ENCODE measurements at regions not wholly inside any gene's neighbourhood (a gene's known extent, or its start where the extent isn't known, plus 50 kb on each side); places are given as distances from the start of the nearest gene placed in this dataset.

DNA sequence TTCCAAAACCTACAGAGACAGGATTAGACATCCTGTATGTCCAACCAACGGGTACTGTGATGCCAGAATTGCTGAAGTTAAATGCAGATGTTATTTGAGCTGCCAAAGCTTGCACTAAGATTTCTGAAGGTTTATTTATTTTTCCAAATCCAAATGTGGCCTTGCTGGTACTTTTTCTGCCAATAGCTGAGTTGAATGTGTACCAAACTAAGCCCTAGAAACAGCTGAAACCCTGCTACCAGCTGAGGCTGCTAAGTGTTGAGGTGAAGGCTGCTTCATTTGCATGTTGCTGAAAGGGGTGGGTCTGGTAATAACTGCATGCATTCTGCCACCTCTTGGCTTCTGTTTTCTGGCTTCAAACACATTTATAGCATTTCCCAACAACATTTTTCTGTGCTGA is 366.5 kb downstream of the FAT4 start:
- Histone ChIP-seq H3K4me1 (peaks cover 0 to 4% (median 0%) of the 10 kb centered on the region in 4 donors), H3K27me3 (no peaks in the 10 kb centered on the region), H3K36me3 (no peaks in the 10 kb centered on the region), H3K4me3 (peak overlapping the region; percentile 14 to 39), H3K27ac (peak overlapping the region in 1 of 2 donors; percentile 18), H3K9me3 (no peaks in the 10 kb centered on the region)
- intact Hi-C loops (cut with DNase I; ENCODE audit: low total_unique reads) = no loop called here
- no peak for TF ChIP-seq CTCF (IDR thresholded peaks at IDR 0.05)
- DNase-seq = no peak

GRCh38 chr4:125682730-125683129 is 368.0 kb downstream of the FAT4 start:
- Histone ChIP-seq H3K9me3 (no peaks in the 10 kb centered on the region), H3K4me3 (no peak overlapping the region), H3K27me3 (no peaks in the 10 kb centered on the region), H3K4me1 (peaks cover 0 to 4% (median 0%) of the 10 kb centered on the region in 4 donors), H3K36me3 (no peaks in the 10 kb centered on the region), H3K27ac (no peak overlapping the region)
- no peak for TF ChIP-seq CTCF (IDR thresholded peaks at IDR 0.05)
- no peak for DNase-seq
- intact Hi-C loops (cut with DNase I; ENCODE audit: low total_unique reads) = no loop called here

DNA sequence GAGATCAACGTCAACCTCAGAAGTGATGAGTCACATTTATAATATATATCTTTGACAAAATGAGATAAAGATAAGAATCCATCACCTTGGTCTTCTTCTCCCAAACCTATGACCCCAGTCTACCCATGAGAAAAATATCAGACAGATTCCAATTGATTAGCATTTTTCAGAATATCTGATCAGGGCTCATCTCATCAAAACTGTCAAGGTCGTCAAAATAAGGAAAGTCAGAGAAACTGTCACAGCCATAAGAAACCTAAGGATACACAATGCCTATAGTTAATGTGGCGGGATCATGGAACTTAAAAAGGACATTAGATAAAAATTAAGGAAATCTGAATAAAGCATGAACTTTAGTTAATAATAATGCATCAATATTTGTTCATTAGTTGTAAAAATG is 374.1 kb downstream of the FAT4 start:
- Histone ChIP-seq H3K27ac (no peak overlapping the region), H3K36me3 (no peaks in the 10 kb centered on the region), H3K4me1 (no peaks in the 10 kb centered on the region), H3K27me3 (no peaks in the 10 kb centered on the region), H3K9me3 (no peaks in the 10 kb centered on the region), H3K4me3 (no peak overlapping the region)
- TF ChIP-seq CTCF (IDR thresholded peaks at IDR 0.05) = no peak
- DNase-seq = no peak
- intact Hi-C loops (cut with DNase I; ENCODE audit: low total_unique reads) = no loop called here

- Histone ChIP-seq H3K27ac (no peak overlapping the region), H3K4me3 (no peak overlapping the region), H3K27me3 (no peaks in the 10 kb centered on the region), H3K4me1 (no peaks in the 10 kb centered on the region), H3K36me3 (no peaks in the 10 kb centered on the region), H3K9me3 (no peaks in the 10 kb centered on the region)
- TF ChIP-seq CTCF (IDR thresholded peaks at IDR 0.05) = no peak
- intact Hi-C loops (cut with DNase I; ENCODE audit: low total_unique reads) = no loop called here
- DNase-seq = no peak
Observed at GRCh38 chr4:125689805-125690204, 375.1 kb downstream of the FAT4 start.

- H3K9me3 ChIP-seq = no peaks in the 10 kb centered on the region
- H3K27me3 ChIP-seq = no peaks in the 10 kb centered on the region
- no peak overlapping the region for H3K4me3 ChIP-seq
- H3K4me1 ChIP-seq = no peaks in the 10 kb centered on the region
- no peak for DNase-seq
- H3K36me3 ChIP-seq = no peaks in the 10 kb centered on the region
- no peak overlapping the region for H3K27ac ChIP-seq
- intact Hi-C loops (cut with DNase I; ENCODE audit: low total_unique reads) = no loop called here
- no peak for TF ChIP-seq CTCF (IDR thresholded peaks at IDR 0.05)
Observed at GRCh38 chr4:125693228-125693627, 378.5 kb downstream of the FAT4 start.

DNA sequence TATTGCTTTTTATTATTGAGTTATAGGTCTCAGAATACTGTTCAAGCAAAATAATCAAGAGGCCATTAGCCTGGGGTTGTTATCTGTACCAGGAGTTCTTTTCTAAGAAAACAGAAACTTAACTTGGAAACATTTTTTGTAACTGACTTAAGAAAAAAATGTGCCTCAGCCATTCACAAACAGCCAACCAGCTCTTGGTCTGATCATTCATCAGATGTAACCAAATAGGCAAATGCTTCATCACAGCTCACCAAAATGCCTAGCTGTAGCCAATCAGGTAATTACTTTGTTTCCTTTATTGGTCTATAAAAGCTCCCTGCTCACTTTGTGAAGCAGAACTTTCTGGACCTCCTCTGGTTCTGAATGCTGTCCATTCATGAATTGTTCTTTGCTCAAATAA is 387.7 kb downstream of the FAT4 start:
- peaks cover 0 to 19% (median 3%) of the 10 kb centered on the region in 4 donors for H3K4me1 ChIP-seq
- no peak for DNase-seq
- H3K36me3 ChIP-seq = no peaks in the 10 kb centered on the region
- H3K27ac ChIP-seq = no peak overlapping the region
- no peak overlapping the region for H3K4me3 ChIP-seq
- no peaks in the 10 kb centered on the region for H3K9me3 ChIP-seq
- intact Hi-C loops (cut with DNase I; ENCODE audit: low total_unique reads) = no loop called here
- no peak for TF ChIP-seq CTCF (IDR thresholded peaks at IDR 0.05)
- no peaks in the 10 kb centered on the region for H3K27me3 ChIP-seq
